ENCODE measurements at regions not wholly inside any gene's neighbourhood (a gene's known extent, or its start where the extent isn't known, plus 50 kb on each side); places are given as distances from the start of the nearest gene placed in this dataset.

DNA sequence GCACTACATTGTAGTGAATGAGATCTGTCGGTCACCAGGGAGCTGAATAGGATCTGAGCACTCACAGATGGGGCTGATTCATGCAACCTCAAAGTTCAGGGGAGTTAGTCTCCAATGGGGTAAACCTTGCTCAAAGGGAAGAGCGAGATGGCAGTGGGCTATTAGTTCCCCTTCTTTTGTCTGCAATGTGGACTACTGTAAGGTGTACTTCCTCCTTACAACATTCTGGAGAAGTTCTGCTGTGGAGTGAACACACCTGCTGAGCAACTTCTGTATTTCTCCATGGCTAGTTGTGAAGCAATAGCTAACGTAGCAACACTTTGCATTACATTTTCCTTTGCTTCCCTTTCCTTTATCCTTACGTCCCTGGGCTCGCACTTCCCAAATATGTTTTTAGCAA is 134.3 kb upstream of the B3GAT2 start:
- TF ChIP-seq TAF1 (IDR thresholded peaks at IDR 0.05; ENCODE audit: low read depth, low read length) (no peak), EZH2 (IDR thresholded peaks at IDR 0.05; ENCODE audit: low read depth, low read length, severe bottlenecking) (no peak), HDAC2 (IDR thresholded peaks at IDR 0.05; ENCODE audit: borderline replicate concordance in 1 of 2, low read depth in 2 of 2, low read length in 2 of 2) (no peak), RFX5 (IDR thresholded peaks at IDR 0.05; ENCODE audit: borderline replicate concordance, low read depth, low read length) (no peak), POLR2A (IDR thresholded peaks at IDR 0.05; ENCODE audit: control extremely low read depth in 1 of 2, low read depth in 2 of 2, low read length in 2 of 2) (no peak), SP1 (IDR thresholded peaks at IDR 0.05; ENCODE audit: low read depth, low read length) (no peak), JUN (IDR thresholded peaks at IDR 0.05; ENCODE audit: low read depth, low read length) (no peak), YY1 (IDR thresholded peaks at IDR 0.05; ENCODE audit: low read depth, low read length) (no peak), CBX8 (IDR thresholded peaks at IDR 0.05; ENCODE audit: borderline replicate concordance, low read depth, low read length) (no peak), HDAC6 (IDR thresholded peaks at IDR 0.05; ENCODE audit: low read depth, low read length) (no peak), NANOG (IDR thresholded peaks at IDR 0.05; ENCODE audit: insufficient read depth, low read depth, low read length, poor library complexity, severe bottlenecking) (no peak), KDM1A (IDR thresholded peaks at IDR 0.05; ENCODE audit: borderline replicate concordance, low read length) (no peak)
- TF ChIP-seq, protein P1, sequence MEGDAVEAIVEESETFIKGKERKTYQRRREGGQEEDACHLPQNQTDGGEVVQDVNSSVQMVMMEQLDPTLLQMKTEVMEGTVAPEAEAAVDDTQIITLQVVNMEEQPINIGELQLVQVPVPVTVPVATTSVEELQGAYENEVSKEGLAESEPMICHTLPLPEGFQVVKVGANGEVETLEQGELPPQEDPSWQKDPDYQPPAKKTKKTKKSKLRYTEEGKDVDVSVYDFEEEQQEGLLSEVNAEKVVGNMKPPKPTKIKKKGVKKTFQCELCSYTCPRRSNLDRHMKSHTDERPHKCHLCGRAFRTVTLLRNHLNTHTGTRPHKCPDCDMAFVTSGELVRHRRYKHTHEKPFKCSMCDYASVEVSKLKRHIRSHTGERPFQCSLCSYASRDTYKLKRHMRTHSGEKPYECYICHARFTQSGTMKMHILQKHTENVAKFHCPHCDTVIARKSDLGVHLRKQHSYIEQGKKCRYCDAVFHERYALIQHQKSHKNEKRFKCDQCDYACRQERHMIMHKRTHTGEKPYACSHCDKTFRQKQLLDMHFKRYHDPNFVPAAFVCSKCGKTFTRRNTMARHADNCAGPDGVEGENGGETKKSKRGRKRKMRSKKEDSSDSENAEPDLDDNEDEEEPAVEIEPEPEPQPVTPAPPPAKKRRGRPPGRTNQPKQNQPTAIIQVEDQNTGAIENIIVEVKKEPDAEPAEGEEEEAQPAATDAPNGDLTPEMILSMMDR (IDR thresholded peaks at IDR 0.05; ENCODE audit: control extremely low read depth in 1 of 3, insufficient read depth in 1 of 3, low read depth in 1 of 3, low read length in 3 of 3), result no peak
